A549 (cell line): ENCODE measurements at regions not wholly inside any gene's neighbourhood (a gene's known extent, or its start where the extent isn't known, plus 50 kb on each side); places are given as distances from the start of the nearest gene placed in this dataset.

ENCODE experiments used
- ATAC-seq, 2 experiments: fragments of 200-7000 bp in 1 of 2; fragments of >200 bp in 1 of 2; cut with Nextera tagmentation in 1 of 2; cut with Tn5 transposase in 1 of 2; 3 replicates each; pipeline versions ENCODE4 v1.8.0 to v1.9.1; 2018 to 2020; ENCODE audit warnings: mild to moderate bottlenecking in 1 of 2, moderate library complexity in 1 of 2
- CTCF ChIA-PET: fragments of 300-600 bp; sonication (Branson Sonifier 250); formaldehyde crosslinking; extraction: SDS; loops from one replicate; lab custom pipeline; 2021; ENCODE audit warnings: antibody characterized with exemption, inconsistent platforms; lab: Yijun Ruan, JAX
- POLR2A ChIA-PET: fragments of 350-600 bp; formaldehyde crosslinking; extraction: SDS; loops from one replicate; lab custom pipeline; 2021; ENCODE audit warnings: antibody characterized with exemption, inconsistent platforms; lab: Yijun Ruan, JAX
- DNase-seq, 2 experiments: peaks; one replicate each; pipeline versions ENCODE4 v3.0.0 to v3.0.0-alpha.2; 2011 to 2016; ENCODE audit warnings: low read depth in 1 of 2, low spot score in 1 of 2
- FAIRE-seq: peaks from 2 replicates; lab custom pipeline; 2011; peaks lifted over from hg19 to GRCh38; lab: Jason Lieb, UNC
- H3K27ac ChIP-seq, 2 experiments: fragments of >200 bp; sonication (Bioruptor Twin); formaldehyde crosslinking; 3 replicates each; pipeline ENCODE4 v1.5.1; 2016 to 2017
- H3K4me1 ChIP-seq: fragments of >200 bp; sonication (Bioruptor Twin); formaldehyde crosslinking; 3 replicates; pipeline ENCODE4 v1.6.1; 2016
- H3K4me2 ChIP-seq: fragments of >200 bp; sonication (Bioruptor Twin); formaldehyde crosslinking; 3 replicates; pipeline ENCODE4 v1.6.1; 2016
- H3K4me3 ChIP-seq: fragments of >200 bp; sonication (Bioruptor Twin); formaldehyde crosslinking; 3 replicates; pipeline ENCODE4 v1.5.1; 2016
- H3K9me3 ChIP-seq: fragments of >200 bp; sonication (Bioruptor Twin); formaldehyde crosslinking; 3 replicates; pipeline ENCODE4 v1.6.1; 2016
- CBX8 ChIP-seq: fragments of 200-600 bp; sonication (generic); IDR thresholded peaks from 2 replicates; pipeline ENCODE4 v1.6.1; 2016
- CEBPB ChIP-seq, 2 experiments: fragments of >200 bp in 1 of 2; sonication (Bioruptor Twin) in 1 of 2; formaldehyde crosslinking in 1 of 2; IDR thresholded peaks; 2 replicates each; pipeline ENCODE4 v1.6.1; 2012 to 2016
- CHD4 ChIP-seq: fragments of 200-600 bp; sonication (generic); IDR thresholded peaks from 2 replicates; pipeline ENCODE4 v1.6.1; 2016; ENCODE audit warnings: antibody characterized with exemption, mild to moderate bottlenecking, borderline replicate concordance
- CTCF ChIP-seq: fragments of >200 bp; sonication (Bioruptor Twin); formaldehyde crosslinking; IDR thresholded peaks from 3 replicates; pipeline ENCODE4 v1.5.1; 2016
- EHMT2 ChIP-seq: fragments of 200-600 bp; sonication (generic); IDR thresholded peaks from 2 replicates; pipeline ENCODE4 v1.6.1; 2016; ENCODE audit warnings: antibody characterized with exemption, low read depth, mild to moderate bottlenecking, moderate library complexity
- FOSL2 ChIP-seq, 2 experiments: fragments of 450-650 bp in 1 of 2; fragments of >200 bp in 1 of 2; sonication (Bioruptor Twin) in 1 of 2; formaldehyde crosslinking; IDR thresholded peaks; 2 replicates each; pipeline versions ENCODE4 v1.5.0 to v1.6.1; 2016 to 2020; ENCODE audit warnings: mild to moderate bottlenecking in 1 of 2, moderate library complexity in 1 of 2
- GATA3 ChIP-seq: IDR thresholded peaks from 2 replicates; pipeline ENCODE4 v1.6.1; 2012; ENCODE audit warnings: borderline replicate concordance
- HDAC2 ChIP-seq: fragments of 200-600 bp; sonication (generic); IDR thresholded peaks from 2 replicates; pipeline ENCODE4 v1.6.1; 2016
- HOXA7 ChIP-seq: fragments of 250-450 bp; sonication (Bioruptor Pico); IDR thresholded peaks from 2 replicates; pipeline ENCODE4 v1.5.0; 2020; ENCODE audit warnings: mild to moderate bottlenecking, moderate library complexity
- JUNB ChIP-seq: fragments of >200 bp; sonication (Bioruptor Twin); formaldehyde crosslinking; IDR thresholded peaks from 2 replicates; pipeline ENCODE4 v1.6.1; 2016
- MAFK ChIP-seq: fragments of 450-650 bp; IDR thresholded peaks from 2 replicates; pipeline ENCODE4 v1.6.1; 2014; ENCODE audit not compliant: partially characterized antibody
- MAZ ChIP-seq: fragments of 150-350 bp; IDR thresholded peaks from 2 replicates; pipeline ENCODE4 v1.6.1; 2014; ENCODE audit warnings: antibody characterized with exemption, low read depth, low read length, borderline replicate concordance
- NPAS2 ChIP-seq: fragments of 250-450 bp; sonication (Bioruptor Pico); IDR thresholded peaks from 2 replicates; pipeline ENCODE4 v1.8.0; 2022; ENCODE audit warnings: mild to moderate bottlenecking, moderate library complexity, borderline replicate concordance
- RARB ChIP-seq: fragments of 250-450 bp; sonication (Bioruptor Pico); IDR thresholded peaks from 2 replicates; pipeline ENCODE4 v1.8.0; 2021; ENCODE audit warnings: mild to moderate bottlenecking, moderate library complexity
- REST ChIP-seq: fragments of 200-600 bp; sonication (generic); IDR thresholded peaks from 2 replicates; pipeline ENCODE4 v1.6.1; 2016; ENCODE audit warnings: antibody characterized with exemption, mild to moderate bottlenecking, moderate library complexity
- RFX5 ChIP-seq: fragments of 450-650 bp; IDR thresholded peaks from 2 replicates; pipeline ENCODE4 v1.7.1; 2014; ENCODE audit warnings: antibody characterized with exemption, mild to moderate bottlenecking, moderate library complexity
- SREBF2 ChIP-seq: fragments of 450-650 bp; IDR thresholded peaks from 2 replicates; pipeline ENCODE4 v1.6.1; 2014; ENCODE audit warnings: mild to moderate bottlenecking, moderate library complexity
- TFCP2L1 ChIP-seq: fragments of 250-450 bp; sonication (Bioruptor Pico); IDR thresholded peaks from 2 replicates; pipeline ENCODE4 v1.5.0; 2021; ENCODE audit warnings: mild to moderate bottlenecking
- WGBS: methylation state at CpG from one replicate; pipeline ENCODE4 v1.1.6; 2017; ENCODE audit errors: missing lambda C conversion rate; 5-methylcytosine and 5-hydroxymethylcytosine counted together
- TF ChIP-seq, protein P1 (sequence below): IDR thresholded peaks from 2 replicates; pipeline ENCODE4 v1.6.1; 2012; ENCODE audit warnings: low read depth, borderline replicate concordance
- TF ChIP-seq, protein P2 (sequence below): fragments of >200 bp; sonication (Bioruptor Twin); formaldehyde crosslinking; IDR thresholded peaks from 3 replicates; pipeline ENCODE4 v1.6.1; 2016
- TF ChIP-seq, protein P3 (sequence below): IDR thresholded peaks from 2 replicates; pipeline ENCODE4 v1.6.1; 2012

DNA sequence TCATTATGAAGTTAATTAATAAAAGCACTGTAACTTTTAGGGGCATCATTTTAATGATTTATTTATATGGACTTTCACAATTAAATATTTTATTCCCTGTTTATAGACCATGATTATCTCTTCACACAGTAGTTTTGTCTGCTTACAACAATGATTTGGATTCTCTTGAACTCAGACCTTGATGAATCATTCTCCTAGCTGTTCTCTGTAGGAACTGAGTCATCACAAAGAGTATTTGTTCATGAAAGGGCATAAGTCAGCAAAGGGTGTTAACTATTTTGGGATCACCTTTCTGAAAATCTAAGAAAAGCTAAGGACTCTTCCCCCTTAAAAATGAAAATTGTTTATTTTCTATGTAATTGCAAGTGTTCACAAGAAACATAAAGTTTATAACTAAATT is 461.1 kb upstream of the UBE2E3 start:
- no peak overlapping the region for H3K4me3 ChIP-seq
- ChIA-PET CTCF (interaction anchor here (1.0 to 1.1 kb wide), 2 partner anchors 21 to 947 kb away, joined by 3 read pairs; no protein-coding TSS in a partner anchor), POLR2A (interaction anchor here (1.6 kb wide), 1 partner anchor 461 kb away, joined by 10 read pairs; the partner anchor contains the start of gene UBE2E3)
- FAIRE-seq (peak; percentile 23), DNase-seq (peak; percentile 11 to 29), ATAC-seq (no peak)
- peaks cover 47% of the 10 kb centered on the region for H3K4me1 ChIP-seq
- H3K4me2 ChIP-seq = peak overlapping the region; percentile 16
- no peak for TF ChIP-seq MAZ
- TF ChIP-seq MAFK = peak; percentile 17
- TF ChIP-seq HDAC2 = no peak
- TF ChIP-seq SREBF2 = no peak
- TF ChIP-seq FOSL2 (IDR thresholded peaks at IDR 0.05) = peak; percentile 62
- TF ChIP-seq FOSL2 (CRISPR knock-in tag; IDR thresholded peaks at IDR 0.05) = peak; percentile 75
- TF ChIP-seq, protein P1, sequence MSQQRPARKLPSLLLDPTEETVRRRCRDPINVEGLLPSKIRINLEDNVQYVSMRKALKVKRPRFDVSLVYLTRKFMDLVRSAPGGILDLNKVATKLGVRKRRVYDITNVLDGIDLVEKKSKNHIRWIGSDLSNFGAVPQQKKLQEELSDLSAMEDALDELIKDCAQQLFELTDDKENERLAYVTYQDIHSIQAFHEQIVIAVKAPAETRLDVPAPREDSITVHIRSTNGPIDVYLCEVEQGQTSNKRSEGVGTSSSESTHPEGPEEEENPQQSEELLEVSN = no peak
- no peak for TF ChIP-seq EHMT2
- TF ChIP-seq, protein P2, sequence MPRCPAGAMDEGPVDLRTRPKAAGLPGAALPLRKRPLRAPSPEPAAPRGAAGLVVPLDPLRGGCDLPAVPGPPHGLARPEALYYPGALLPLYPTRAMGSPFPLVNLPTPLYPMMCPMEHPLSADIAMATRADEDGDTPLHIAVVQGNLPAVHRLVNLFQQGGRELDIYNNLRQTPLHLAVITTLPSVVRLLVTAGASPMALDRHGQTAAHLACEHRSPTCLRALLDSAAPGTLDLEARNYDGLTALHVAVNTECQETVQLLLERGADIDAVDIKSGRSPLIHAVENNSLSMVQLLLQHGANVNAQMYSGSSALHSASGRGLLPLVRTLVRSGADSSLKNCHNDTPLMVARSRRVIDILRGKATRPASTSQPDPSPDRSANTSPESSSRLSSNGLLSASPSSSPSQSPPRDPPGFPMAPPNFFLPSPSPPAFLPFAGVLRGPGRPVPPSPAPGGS = no peak
- peak; percentile 79 for TF ChIP-seq JUNB
- no peak for TF ChIP-seq TFCP2L1 (CRISPR knock-in tag)
- no peak for TF ChIP-seq NPAS2 (CRISPR knock-in tag)
- TF ChIP-seq REST = no peak
- H3K27ac ChIP-seq = no peak overlapping the region; a peak in 1 of 6 replicates
- H3K9me3 ChIP-seq = no peaks in the 10 kb centered on the region; the same call in 2 of the 3 replicates

DNA sequence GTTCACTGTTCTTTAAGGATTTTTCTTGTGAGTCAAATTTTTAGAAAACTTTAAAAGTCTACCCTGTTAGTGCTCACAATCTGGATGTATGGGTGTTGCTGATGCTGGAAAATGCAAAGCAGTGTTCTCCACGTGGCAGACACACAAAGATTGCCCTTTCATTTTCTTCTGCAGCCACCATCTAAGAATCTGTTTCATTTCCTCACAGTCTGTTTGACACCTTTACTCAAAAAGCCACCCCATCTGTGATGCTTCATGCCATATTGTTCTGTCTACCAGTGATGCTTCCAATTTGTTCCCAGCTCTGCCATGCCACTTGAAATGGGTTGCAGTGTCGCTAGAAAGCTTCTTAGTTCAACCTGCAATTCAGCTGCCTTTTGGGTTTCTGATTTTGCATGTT is 464.2 kb upstream of the UBE2E3 start:
- ATAC-seq = no peak
- no peak for FAIRE-seq
- H3K27ac ChIP-seq = no peak overlapping the region
- POLR2A ChIA-PET = no interaction called here
- H3K4me3 ChIP-seq = no peak overlapping the region
- WGBS = 60% methylated on average over 2 of the region's 2 CpGs
- H3K4me2 ChIP-seq = no peak overlapping the region
- no peak for DNase-seq
- TF ChIP-seq, protein P3, sequence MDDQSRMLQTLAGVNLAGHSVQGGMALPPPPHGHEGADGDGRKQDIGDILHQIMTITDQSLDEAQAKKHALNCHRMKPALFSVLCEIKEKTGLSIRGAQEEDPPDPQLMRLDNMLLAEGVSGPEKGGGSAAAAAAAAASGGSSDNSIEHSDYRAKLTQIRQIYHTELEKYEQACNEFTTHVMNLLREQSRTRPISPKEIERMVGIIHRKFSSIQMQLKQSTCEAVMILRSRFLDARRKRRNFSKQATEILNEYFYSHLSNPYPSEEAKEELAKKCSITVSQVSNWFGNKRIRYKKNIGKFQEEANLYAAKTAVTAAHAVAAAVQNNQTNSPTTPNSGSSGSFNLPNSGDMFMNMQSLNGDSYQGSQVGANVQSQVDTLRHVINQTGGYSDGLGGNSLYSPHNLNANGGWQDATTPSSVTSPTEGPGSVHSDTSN = no peak
- no peak for TF ChIP-seq CBX8
- TF ChIP-seq GATA3 = no peak
- TF ChIP-seq HOXA7 (CRISPR knock-in tag) = no peak
- TF ChIP-seq RARB (CRISPR knock-in tag) = no peak
- no peak for TF ChIP-seq RFX5
- TF ChIP-seq, protein P1 = no peak
- no peak for TF ChIP-seq CEBPB (IDR thresholded peaks at IDR 0.05)
- no peak for TF ChIP-seq CTCF
- TF ChIP-seq CHD4 = no peak
- peaks cover 26% of the 10 kb centered on the region for H3K4me1 ChIP-seq
- CTCF ChIA-PET = interaction anchor here (1.1 kb wide), 1 partner anchor 57 kb away, joined by 3 read pairs; no protein-coding TSS in a partner anchor
- no peaks in the 10 kb centered on the region; the same call in 2 of the 3 replicates for H3K9me3 ChIP-seq
